ENCODE measurements at regions not wholly inside any gene's neighbourhood (a gene's known extent, or its start where the extent isn't known, plus 50 kb on each side); places are given as distances from the start of the nearest gene placed in this dataset.

DNA sequence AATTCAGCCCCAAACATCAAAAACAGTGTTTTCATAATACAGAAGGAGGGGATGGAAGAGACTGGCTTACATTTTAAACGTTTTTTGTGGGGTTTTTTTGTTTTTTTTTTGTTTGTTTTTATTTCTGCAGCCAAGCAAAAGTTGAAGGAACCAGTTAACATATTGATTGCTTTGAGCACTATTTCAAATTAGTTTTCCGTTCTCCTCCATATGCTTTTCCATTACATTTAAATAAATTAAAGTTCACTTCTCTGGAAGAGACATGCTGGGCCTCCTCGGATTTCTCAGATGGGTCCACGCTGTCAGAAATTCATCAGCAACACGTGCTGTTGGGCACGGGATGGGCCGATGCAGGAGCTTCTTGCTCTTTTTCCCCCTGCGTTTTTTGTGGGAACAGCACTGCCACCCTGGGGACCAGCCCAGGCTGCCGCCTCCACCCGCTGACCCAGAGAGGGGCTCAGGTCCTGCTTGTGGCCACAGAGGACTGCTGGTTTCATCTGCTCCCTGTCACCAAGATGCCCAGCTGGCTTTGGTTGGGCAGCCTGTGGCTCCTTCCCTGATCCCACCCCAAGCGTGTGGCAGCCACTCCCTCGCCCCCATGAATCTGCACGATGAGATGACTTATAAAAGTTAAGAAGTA is 67.7 kb upstream of the CHST15 start (continued):
- TF ChIP-seq, protein P1, sequence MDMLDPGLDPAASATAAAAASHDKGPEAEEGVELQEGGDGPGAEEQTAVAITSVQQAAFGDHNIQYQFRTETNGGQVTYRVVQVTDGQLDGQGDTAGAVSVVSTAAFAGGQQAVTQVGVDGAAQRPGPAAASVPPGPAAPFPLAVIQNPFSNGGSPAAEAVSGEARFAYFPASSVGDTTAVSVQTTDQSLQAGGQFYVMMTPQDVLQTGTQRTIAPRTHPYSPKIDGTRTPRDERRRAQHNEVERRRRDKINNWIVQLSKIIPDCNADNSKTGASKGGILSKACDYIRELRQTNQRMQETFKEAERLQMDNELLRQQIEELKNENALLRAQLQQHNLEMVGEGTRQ (CRISPR knock-in tag; IDR thresholded peaks at IDR 0.05), result no peak
- TF ChIP-seq NFYB (CRISPR knock-in tag; conservative IDR thresholded peaks at IDR 0.05; ENCODE audit: low read depth) (no peak), NFATC4 (CRISPR knock-in tag; IDR thresholded peaks at IDR 0.05) (no peak), ZNF317 (CRISPR knock-in tag; IDR thresholded peaks at IDR 0.05; ENCODE audit: borderline replicate concordance, low read depth) (no peak), JAZF1 (CRISPR knock-in tag; IDR thresholded peaks at IDR 0.05) (no peak), TCF7 (CRISPR knock-in tag; IDR thresholded peaks at IDR 0.05; ENCODE audit: low read depth) (no peak), NR2C2 (CRISPR knock-in tag; IDR thresholded peaks at IDR 0.05) (no peak), GABPB1 (CRISPR knock-in tag; IDR thresholded peaks at IDR 0.05) (no peak)
- TF ChIP-seq, protein P2, sequence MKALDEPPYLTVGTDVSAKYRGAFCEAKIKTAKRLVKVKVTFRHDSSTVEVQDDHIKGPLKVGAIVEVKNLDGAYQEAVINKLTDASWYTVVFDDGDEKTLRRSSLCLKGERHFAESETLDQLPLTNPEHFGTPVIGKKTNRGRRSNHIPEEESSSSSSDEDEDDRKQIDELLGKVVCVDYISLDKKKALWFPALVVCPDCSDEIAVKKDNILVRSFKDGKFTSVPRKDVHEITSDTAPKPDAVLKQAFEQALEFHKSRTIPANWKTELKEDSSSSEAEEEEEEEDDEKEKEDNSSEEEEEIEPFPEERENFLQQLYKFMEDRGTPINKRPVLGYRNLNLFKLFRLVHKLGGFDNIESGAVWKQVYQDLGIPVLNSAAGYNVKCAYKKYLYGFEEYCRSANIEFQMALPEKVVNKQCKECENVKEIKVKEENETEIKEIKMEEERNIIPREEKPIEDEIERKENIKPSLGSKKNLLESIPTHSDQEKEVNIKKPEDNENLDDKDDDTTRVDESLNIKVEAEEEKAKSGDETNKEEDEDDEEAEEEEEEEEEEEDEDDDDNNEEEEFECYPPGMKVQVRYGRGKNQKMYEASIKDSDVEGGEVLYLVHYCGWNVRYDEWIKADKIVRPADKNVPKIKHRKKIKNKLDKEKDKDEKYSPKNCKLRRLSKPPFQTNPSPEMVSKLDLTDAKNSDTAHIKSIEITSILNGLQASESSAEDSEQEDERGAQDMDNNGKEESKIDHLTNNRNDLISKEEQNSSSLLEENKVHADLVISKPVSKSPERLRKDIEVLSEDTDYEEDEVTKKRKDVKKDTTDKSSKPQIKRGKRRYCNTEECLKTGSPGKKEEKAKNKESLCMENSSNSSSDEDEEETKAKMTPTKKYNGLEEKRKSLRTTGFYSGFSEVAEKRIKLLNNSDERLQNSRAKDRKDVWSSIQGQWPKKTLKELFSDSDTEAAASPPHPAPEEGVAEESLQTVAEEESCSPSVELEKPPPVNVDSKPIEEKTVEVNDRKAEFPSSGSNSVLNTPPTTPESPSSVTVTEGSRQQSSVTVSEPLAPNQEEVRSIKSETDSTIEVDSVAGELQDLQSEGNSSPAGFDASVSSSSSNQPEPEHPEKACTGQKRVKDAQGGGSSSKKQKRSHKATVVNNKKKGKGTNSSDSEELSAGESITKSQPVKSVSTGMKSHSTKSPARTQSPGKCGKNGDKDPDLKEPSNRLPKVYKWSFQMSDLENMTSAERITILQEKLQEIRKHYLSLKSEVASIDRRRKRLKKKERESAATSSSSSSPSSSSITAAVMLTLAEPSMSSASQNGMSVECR (CRISPR knock-in tag; IDR thresholded peaks at IDR 0.05; ENCODE audit: borderline replicate concordance), result no peak
- TF ChIP-seq, protein P3, sequence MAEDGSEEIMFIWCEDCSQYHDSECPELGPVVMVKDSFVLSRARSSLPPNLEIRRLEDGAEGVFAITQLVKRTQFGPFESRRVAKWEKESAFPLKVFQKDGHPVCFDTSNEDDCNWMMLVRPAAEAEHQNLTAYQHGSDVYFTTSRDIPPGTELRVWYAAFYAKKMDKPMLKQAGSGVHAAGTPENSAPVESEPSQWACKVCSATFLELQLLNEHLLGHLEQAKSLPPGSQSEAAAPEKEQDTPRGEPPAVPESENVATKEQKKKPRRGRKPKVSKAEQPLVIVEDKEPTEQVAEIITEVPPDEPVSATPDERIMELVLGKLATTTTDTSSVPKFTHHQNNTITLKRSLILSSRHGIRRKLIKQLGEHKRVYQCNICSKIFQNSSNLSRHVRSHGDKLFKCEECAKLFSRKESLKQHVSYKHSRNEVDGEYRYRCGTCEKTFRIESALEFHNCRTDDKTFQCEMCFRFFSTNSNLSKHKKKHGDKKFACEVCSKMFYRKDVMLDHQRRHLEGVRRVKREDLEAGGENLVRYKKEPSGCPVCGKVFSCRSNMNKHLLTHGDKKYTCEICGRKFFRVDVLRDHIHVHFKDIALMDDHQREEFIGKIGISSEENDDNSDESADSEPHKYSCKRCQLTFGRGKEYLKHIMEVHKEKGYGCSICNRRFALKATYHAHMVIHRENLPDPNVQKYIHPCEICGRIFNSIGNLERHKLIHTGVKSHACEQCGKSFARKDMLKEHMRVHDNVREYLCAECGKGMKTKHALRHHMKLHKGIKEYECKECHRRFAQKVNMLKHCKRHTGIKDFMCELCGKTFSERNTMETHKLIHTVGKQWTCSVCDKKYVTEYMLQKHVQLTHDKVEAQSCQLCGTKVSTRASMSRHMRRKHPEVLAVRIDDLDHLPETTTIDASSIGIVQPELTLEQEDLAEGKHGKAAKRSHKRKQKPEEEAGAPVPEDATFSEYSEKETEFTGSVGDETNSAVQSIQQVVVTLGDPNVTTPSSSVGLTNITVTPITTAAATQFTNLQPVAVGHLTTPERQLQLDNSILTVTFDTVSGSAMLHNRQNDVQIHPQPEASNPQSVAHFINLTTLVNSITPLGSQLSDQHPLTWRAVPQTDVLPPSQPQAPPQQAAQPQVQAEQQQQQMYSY (CRISPR knock-in tag; IDR thresholded peaks at IDR 0.05), result no peak
- TF ChIP-seq, protein P4, sequence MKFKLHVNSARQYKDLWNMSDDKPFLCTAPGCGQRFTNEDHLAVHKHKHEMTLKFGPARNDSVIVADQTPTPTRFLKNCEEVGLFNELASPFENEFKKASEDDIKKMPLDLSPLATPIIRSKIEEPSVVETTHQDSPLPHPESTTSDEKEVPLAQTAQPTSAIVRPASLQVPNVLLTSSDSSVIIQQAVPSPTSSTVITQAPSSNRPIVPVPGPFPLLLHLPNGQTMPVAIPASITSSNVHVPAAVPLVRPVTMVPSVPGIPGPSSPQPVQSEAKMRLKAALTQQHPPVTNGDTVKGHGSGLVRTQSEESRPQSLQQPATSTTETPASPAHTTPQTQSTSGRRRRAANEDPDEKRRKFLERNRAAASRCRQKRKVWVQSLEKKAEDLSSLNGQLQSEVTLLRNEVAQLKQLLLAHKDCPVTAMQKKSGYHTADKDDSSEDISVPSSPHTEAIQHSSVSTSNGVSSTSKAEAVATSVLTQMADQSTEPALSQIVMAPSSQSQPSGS (CRISPR knock-in tag; IDR thresholded peaks at IDR 0.05; ENCODE audit: borderline replicate concordance, low read depth), result no peak

DNA sequence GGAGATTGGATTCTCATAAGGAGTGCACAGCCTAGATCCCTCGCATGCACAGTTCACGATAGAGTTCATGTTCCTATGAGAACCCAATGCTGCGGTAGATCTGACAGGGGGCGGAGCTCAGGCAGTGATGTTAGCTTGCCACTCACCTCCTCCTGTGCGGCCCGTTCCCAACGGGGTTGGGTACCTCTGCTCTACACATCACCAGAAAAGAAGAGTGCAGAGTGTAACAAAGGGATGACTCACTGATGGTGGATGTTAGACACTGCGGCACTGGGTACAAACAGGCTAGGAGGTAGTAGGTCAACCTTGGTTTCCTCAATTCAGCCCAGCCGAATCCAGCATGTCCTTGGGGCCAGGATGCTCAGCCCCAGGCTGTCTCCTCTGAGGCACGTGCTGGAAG is 66.8 kb upstream of the CHST15 start:
- DNase-seq (ENCODE audit: low spot score), result no peak
- Mint-ChIP-seq H3K9me3 (peaks cover 24% of the 10 kb centered on the region), H3K36me3 (peaks cover 17% of the 10 kb centered on the region), H3K27me3 (ENCODE audit: low read depth) (peaks cover 17% of the 10 kb centered on the region), H3K27ac (no peak overlapping the region), H3K4me1 (peaks cover 28% of the 10 kb centered on the region), H3K4me3 (no peak overlapping the region)
- CTCF ChIA-PET, result interaction anchor here (0.9 to 1.2 kb wide), 2 partner anchors 164 to 165 kb away, joined by 3 to 4 read pairs; no protein-coding TSS in a partner anchor
- peak; percentile 14; the same call in 1 of the 2 replicates for ATAC-seq
- TF ChIP-seq, protein P5, sequence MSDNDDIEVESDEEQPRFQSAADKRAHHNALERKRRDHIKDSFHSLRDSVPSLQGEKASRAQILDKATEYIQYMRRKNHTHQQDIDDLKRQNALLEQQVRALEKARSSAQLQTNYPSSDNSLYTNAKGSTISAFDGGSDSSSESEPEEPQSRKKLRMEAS (CRISPR knock-in tag; IDR thresholded peaks at IDR 0.05), result no peak
- TF ChIP-seq, protein P6, sequence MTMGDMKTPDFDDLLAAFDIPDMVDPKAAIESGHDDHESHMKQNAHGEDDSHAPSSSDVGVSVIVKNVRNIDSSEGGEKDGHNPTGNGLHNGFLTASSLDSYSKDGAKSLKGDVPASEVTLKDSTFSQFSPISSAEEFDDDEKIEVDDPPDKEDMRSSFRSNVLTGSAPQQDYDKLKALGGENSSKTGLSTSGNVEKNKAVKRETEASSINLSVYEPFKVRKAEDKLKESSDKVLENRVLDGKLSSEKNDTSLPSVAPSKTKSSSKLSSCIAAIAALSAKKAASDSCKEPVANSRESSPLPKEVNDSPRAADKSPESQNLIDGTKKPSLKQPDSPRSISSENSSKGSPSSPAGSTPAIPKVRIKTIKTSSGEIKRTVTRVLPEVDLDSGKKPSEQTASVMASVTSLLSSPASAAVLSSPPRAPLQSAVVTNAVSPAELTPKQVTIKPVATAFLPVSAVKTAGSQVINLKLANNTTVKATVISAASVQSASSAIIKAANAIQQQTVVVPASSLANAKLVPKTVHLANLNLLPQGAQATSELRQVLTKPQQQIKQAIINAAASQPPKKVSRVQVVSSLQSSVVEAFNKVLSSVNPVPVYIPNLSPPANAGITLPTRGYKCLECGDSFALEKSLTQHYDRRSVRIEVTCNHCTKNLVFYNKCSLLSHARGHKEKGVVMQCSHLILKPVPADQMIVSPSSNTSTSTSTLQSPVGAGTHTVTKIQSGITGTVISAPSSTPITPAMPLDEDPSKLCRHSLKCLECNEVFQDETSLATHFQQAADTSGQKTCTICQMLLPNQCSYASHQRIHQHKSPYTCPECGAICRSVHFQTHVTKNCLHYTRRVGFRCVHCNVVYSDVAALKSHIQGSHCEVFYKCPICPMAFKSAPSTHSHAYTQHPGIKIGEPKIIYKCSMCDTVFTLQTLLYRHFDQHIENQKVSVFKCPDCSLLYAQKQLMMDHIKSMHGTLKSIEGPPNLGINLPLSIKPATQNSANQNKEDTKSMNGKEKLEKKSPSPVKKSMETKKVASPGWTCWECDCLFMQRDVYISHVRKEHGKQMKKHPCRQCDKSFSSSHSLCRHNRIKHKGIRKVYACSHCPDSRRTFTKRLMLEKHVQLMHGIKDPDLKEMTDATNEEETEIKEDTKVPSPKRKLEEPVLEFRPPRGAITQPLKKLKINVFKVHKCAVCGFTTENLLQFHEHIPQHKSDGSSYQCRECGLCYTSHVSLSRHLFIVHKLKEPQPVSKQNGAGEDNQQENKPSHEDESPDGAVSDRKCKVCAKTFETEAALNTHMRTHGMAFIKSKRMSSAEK (CRISPR knock-in tag; IDR thresholded peaks at IDR 0.05; ENCODE audit: borderline replicate concordance), result no peak
- POLR2A ChIA-PET, result no interaction called here

All from WTC11 (cell line).